Right lobe of liver (tissue), 6 donors: ENCODE measurements at regions not wholly inside any gene's neighbourhood (a gene's known extent, or its start where the extent isn't known, plus 50 kb on each side); places are given as distances from the start of the nearest gene placed in this dataset.
"Not testable (repeated sequence)": the region's sequence is repeated elsewhere in the genome, so short reads cannot be mapped to it uniquely, and the experiment has no call there.

Experiments used
- ATAC-seq, 4 donors: fragments of 200-7000 bp; cut with Tn5 transposase; one replicate each; pipeline ENCODE4 v1.9.1; 2020; ENCODE audit warnings: mild to moderate bottlenecking in 4 of 4, moderate library complexity in 4 of 4
- DNase-seq, 3 donors: peaks; one replicate each; pipeline ENCODE4 v3.0.0-alpha.2; 2020
- H3K27ac ChIP-seq, 3 donors: fragments of 200-600 bp; one replicate each; pipeline ENCODE4 v1.8.0; 2022
- H3K27me3 ChIP-seq, 2 donors: fragments of 200-600 bp; one replicate each; pipeline ENCODE4 v1.8.0; 2022
- H3K36me3 ChIP-seq, 4 donors: fragments of 200-600 bp; sonication (generic) in 1 of 4; one replicate each; pipeline versions ENCODE4 v1.5.1 to v1.8.0; 2017 to 2022; ENCODE audit warnings: control low read depth in 1 of 4
- H3K4me1 ChIP-seq, 4 donors: fragments of 200-600 bp; sonication (generic) in 1 of 4; one replicate each; pipeline versions ENCODE4 v1.5.1 to v1.8.0; 2017 to 2022; ENCODE audit warnings: control low read depth in 1 of 4
- H3K4me3 ChIP-seq, 3 donors: fragments of 200-600 bp; one replicate each; pipeline ENCODE4 v1.8.0; 2022
- H3K9me3 ChIP-seq, 4 donors: fragments of 200-600 bp; sonication (generic) in 1 of 4; one replicate each; pipeline versions ENCODE4 v1.5.1 to v1.8.0; 2017 to 2022; ENCODE audit warnings: control low read depth in 1 of 4
- POLR2A ChIP-seq: fragments of 450-650 bp; IDR thresholded peaks from one replicate; pipeline ENCODE4 v1.6.1; 2017; ENCODE audit warnings: antibody characterized with exemption, mild to moderate bottlenecking
- WGBS: methylation state at CpG from one replicate; pipeline ENCODE4 v1.1.6; 2018; ENCODE audit warnings: low coverage, low lambda C conversion rate; ENCODE audit not compliant: insufficient coverage; ENCODE audit errors: missing lambda C conversion rate; 5-methylcytosine and 5-hydroxymethylcytosine counted together
- intact Hi-C, 2 donors: fragments of 100-400 bp; cut with DNase I; formaldehyde crosslinking; loops; one replicate each; pipeline versions ENCODE4 v1.11.2 to v1.14.1; 2022
- TF ChIP-seq, protein P1 (sequence below), 4 donors: fragments of 200-600 bp in 3 of 4; fragments of 450-650 bp in 1 of 4; IDR thresholded peaks; one replicate each; pipeline versions ENCODE4 v1.5.1 to v1.8.0; 2016 to 2022; ENCODE audit warnings: antibody characterized with exemption in 4 of 4, mild to moderate bottlenecking in 2 of 4
- donor health status: DM: no; HTN: yes; CAD: no.
- donor health status: DM: no; HTN: no; CAD: no.
- donor health status: DM: no; HTN: no; CAD: no.
- donor health status: DM: no; HTN: yes; CAD: no.
- donor health status: DM: no; HTN: yes; CAD: no.

DNA sequence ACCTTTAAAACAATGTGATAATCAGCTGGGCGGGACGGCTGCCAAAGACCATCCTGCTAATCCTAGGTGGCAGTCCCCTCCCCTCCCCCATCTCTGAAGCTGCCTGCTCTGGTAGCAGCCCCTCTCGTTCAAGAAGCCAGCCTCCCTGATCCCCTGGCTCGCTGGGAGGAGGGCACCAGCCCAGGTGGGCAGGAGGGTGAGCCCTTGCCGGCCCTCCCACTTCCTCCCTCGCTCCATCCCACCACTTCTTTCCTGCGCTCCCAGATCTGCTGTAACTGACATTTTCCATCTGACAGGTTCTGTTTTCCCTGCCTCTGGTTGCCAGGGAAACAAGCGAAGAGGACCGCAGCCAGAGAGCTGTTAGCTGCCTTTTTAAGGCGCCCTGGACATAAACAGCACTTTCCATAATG is 155.7 kb upstream of the TNRC6C start:
- no peak overlapping the region for H3K4me3 ChIP-seq
- intact Hi-C loops, result no loop called here
- no peaks in the 10 kb centered on the region for H3K27me3 ChIP-seq
- ATAC-seq (no peak), DNase-seq (peak in 2 of 3 donors; percentile 13 to 43)
- TF ChIP-seq, protein P1, sequence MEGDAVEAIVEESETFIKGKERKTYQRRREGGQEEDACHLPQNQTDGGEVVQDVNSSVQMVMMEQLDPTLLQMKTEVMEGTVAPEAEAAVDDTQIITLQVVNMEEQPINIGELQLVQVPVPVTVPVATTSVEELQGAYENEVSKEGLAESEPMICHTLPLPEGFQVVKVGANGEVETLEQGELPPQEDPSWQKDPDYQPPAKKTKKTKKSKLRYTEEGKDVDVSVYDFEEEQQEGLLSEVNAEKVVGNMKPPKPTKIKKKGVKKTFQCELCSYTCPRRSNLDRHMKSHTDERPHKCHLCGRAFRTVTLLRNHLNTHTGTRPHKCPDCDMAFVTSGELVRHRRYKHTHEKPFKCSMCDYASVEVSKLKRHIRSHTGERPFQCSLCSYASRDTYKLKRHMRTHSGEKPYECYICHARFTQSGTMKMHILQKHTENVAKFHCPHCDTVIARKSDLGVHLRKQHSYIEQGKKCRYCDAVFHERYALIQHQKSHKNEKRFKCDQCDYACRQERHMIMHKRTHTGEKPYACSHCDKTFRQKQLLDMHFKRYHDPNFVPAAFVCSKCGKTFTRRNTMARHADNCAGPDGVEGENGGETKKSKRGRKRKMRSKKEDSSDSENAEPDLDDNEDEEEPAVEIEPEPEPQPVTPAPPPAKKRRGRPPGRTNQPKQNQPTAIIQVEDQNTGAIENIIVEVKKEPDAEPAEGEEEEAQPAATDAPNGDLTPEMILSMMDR (IDR thresholded peaks at IDR 0.05), result no peak
- TF ChIP-seq POLR2A, result no peak
- WGBS, result 5% methylated on average over 9 of the region's 10 CpGs
- H3K9me3 ChIP-seq, result no peaks in the 10 kb centered on the region
- H3K36me3 ChIP-seq, result no peaks in the 10 kb centered on the region
- H3K4me1 ChIP-seq, result no peaks in the 10 kb centered on the region
- no peak overlapping the region for H3K27ac ChIP-seq

DNA sequence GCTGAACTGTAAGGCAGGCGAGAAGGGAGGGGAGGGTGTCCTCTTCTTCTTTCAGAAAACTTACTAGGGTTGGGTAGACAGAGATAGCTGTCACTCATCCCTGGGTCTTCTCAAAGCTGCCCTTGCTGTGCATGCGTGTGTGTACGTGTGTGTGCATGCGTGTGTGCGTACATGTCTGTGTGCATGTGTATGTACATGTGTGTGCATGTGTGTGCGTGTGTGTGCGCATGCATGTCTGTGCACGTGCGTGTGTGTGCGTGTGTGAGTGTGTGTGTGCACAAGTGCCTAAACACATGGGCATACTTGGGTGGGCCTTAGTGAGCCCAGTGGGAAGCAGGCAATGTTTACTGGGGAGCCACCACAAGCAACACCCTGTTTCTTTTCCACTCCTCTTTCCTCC is 154.8 kb upstream of the TNRC6C start:
- Histone ChIP-seq H3K36me3 (no peaks in the 10 kb centered on the region), H3K9me3 (no peaks in the 10 kb centered on the region), H3K4me3 (no peak overlapping the region), H3K27ac (no peak overlapping the region), H3K4me1 (no peaks in the 10 kb centered on the region), H3K27me3 (no peaks in the 10 kb centered on the region)
- no peak for ATAC-seq
- TF ChIP-seq POLR2A, result no peak
- TF ChIP-seq, protein P1 (IDR thresholded peaks at IDR 0.05), result no peak
- peak in 2 of 3 donors; percentile 2 to 29 for DNase-seq
- intact Hi-C loops, result no loop called here
- WGBS, result 72% methylated on average over 5 of the region's 10 CpGs

GRCh38 chr17:77804796-77805426 is 153.6 kb upstream of the TNRC6C start:
- Histone ChIP-seq H3K9me3 (no peaks in the 10 kb centered on the region), H3K36me3 (no peaks in the 10 kb centered on the region), H3K27ac (no peak overlapping the region), H3K27me3 (no peaks in the 10 kb centered on the region), H3K4me1 (no peaks in the 10 kb centered on the region), H3K4me3 (no peak overlapping the region)
- intact Hi-C loops, result no loop called here
- WGBS, result 52% methylated on average over 15 of the region's 21 CpGs
- peak in 2 of 3 donors; percentile 9 to 30 for DNase-seq
- ATAC-seq, result no peak
- TF ChIP-seq, protein P1 (IDR thresholded peaks at IDR 0.05), result no peak
- TF ChIP-seq POLR2A, result no peak

- ATAC-seq, result not testable (repeated sequence)
Measured at GRCh38 chr17:77805970-77806369, 152.5 kb upstream of the TNRC6C start.

GRCh38 chr17:77807051-77807745 is 151.3 kb upstream of the TNRC6C start:
- no peaks in the 10 kb centered on the region for H3K36me3 ChIP-seq

More at GRCh38 chr17:77805970-77806369, 152.5 kb upstream of the TNRC6C start:
- H3K27me3 ChIP-seq, H3K36me3 ChIP-seq, H3K4me1 ChIP-seq, H3K27ac ChIP-seq, H3K9me3 ChIP-seq, intact Hi-C loops, H3K4me3 ChIP-seq: not testable (repeated sequence)
- peak in 2 of 3 donors; percentile 0 to 1 for DNase-seq
- WGBS, result 53% methylated on average over 5 of the region's 6 CpGs

More at GRCh38 chr17:77807051-77807745, 151.3 kb upstream of the TNRC6C start:
- no peak for TF ChIP-seq POLR2A
- TF ChIP-seq, protein P1 (IDR thresholded peaks at IDR 0.05), result no peak
- Histone ChIP-seq H3K27me3 (no peaks in the 10 kb centered on the region), H3K9me3 (no peaks in the 10 kb centered on the region), H3K4me3 (no peak overlapping the region), H3K4me1 (no peaks in the 10 kb centered on the region), H3K27ac (no peak overlapping the region)
- intact Hi-C loops, result no loop called here
- 55% methylated on average over 9 of the region's 12 CpGs for WGBS
- ATAC-seq (no peak), DNase-seq (peak in 2 of 3 donors; percentile 3 to 28)
